Activated CD8-positive, alpha-beta memory T cell treated with anti-CD3 and anti-CD28 coated beads for 48 hours (primary cell): ENCODE measurements at regions not wholly inside any gene's neighbourhood (a gene's known extent, or its start where the extent isn't known, plus 50 kb on each side); places are given as distances from the start of the nearest gene placed in this dataset.

Experiments
- DNase-seq, 3 experiments: peaks; one replicate each; pipeline ENCODE4 v3.0.0-alpha.2; 2020; ENCODE audit warnings: low read depth in 2 of 3, low spot score in 2 of 3

DNA sequence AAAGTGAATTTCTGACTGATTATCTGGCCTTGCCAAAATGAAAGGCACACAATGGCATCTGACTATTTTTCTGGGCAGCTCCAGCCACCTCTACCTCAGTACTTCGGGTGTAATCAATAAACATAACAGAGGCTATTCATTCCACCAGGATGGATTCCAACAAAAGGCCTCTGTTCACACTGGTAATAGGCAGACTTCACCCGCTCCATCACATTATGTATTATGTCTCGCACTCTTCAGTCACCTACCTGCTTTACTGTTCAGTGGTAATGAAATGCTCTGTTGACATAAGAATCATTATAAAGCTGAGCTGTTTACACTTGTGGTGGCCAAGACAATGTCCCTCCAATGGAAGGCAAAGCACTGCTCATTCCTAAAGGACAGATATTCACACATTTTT lies 1333.7 kb upstream of the WWC1 start:
- no peak for DNase-seq

DNA sequence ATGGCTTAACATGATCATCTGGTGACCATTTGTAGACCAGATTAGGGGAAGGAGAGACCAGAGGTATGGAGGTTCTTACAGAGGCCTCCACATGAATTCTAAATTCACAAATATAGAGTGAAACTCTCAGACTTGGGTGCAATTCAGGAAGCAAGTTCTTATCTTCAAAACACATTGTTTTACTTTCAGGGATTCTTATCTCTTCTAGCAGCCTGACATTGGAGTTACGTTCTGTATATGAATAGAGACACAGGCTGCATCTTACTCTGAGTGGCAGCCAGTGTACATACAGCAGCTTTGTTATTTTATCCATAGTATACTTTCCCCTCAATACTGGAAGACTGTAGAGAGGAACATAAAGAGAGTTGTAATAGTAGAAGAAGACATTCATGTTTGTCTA lies 1331.7 kb upstream of the WWC1 start:
- no peak for DNase-seq

DNA sequence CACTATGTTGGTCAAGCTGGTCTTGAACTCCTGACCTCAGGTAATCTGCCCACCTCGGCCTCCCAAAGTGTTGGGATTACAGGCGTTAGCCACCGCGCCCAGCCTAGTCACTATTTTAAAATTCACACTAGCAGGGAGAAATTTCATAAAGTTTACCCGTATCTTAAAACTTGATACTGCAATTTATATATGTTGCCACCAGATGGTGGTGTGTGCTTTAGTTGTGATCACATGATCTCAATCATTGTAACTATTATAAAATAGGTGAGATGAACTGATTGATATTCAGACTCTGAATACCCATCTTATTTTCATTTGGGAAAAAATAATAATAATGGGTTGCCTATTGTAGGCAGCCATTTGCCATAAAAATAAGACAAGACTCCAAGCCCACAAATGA lies 1330.4 kb upstream of the WWC1 start:
- DNase-seq = no peak

DNA sequence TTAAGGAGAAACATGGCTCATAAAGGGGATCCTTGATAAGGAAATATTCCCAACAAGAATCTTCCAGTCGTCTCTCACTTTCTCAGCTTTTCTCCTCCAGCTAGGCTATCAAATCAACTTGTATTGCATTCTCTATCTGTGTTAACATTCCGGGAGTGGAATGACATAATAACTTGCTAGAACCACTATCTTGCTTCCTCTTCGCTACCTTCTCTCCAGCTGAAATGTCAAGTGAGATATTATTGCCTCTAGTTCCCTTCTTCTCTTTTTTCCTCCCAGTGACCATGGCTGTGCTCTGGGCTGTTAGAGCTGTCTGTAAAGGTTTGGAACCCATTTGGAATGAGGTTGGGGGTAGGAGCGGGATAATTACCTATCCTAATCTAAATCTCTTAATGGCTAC lies 1329.5 kb upstream of the WWC1 start:
- no peak for DNase-seq

DNA sequence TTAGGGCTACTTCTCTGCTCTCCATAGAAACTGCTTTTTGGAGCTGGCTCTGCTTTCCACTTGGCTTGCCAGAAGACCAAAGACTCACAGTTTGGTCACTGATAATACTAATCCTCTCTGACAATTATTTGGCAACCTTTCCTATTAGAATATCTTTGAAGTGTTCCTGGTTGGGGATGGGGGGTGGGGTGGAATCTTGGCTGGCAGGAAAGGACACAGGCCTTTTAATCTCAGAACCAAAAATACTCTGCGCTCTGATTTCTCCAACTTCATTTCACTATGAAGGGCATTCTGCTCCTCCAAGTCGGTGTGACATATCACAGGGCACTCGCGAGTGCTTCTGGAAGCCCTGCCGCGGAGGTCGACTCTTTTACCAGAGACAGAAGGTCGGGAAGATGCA lies 1329.0 kb upstream of the WWC1 start:
- no peak for DNase-seq

DNA sequence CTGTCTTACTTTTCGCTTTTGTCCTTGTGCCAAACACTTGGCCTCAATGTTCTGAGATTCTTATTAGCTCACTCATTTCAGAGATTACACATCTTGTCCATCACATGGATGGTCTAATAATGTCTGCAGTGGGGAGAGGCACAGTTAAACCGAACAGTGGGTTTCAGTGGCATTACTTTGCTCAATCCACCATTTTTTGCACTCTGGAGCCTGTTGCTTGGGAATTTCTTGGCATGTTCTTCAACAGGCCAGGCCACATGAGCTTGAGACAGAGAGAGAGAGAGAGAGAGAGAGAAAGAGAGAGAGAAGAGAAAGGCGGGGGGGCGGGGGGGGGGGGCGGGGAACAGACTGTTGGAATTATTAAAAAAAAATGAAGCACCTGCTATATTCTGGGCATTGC lies 1327.8 kb upstream of the WWC1 start:
- no peak for DNase-seq

DNA sequence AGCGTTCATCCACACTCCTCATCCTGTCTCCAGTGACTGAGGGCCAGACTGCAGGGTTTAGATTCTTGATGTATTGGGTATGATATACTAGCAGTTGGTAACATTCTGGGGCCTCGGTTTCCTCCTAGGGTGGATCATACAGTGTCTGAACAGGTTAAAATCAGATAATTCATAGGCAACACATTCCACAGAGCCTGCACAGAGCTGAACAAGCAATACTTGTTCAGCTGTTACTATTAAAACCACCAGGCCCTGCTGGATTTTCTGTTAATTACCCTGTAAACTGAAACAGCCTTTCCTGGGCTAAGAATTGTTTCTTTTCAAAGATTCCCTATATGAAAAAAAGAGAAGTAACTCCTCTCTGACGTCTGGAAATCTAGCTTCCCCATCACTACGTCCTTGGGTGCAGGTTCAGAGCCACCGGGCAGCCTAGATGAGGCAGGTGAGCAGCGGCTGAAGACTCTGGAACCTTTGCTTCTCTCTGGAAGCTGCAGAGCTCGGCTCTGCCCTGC lies 1313.5 kb upstream of the WWC1 start:
- DNase-seq = no peak

DNA sequence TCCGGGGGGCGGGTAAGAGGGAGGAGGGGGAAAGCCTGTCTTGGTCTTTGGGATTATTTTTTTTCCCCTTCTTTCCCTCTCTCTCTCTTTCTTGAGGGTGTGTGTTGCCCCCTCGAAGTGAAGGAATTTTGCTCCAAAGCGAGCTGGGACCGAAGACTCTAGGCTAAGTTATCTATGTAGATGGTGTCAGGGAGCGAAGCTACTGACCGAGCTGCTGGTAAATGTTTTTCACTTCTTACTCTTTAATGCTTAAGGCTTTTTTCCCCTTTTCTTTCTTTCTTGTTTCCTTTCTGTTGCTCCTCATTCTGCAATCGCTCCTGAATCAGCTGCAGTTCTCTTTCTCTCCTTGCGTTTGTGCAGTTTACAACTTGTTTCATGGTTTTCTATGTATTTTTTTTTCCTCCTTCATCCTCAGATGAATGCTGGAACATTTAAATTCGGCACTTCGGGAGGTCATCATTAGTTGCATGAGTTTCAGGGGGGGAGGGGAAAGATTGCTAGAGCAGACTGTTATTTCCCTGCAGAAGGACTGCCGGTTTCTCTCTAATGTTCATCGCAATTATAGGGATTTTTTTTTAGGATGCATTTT lies 1312.0 kb upstream of the WWC1 start:
- no peak for DNase-seq

DNA sequence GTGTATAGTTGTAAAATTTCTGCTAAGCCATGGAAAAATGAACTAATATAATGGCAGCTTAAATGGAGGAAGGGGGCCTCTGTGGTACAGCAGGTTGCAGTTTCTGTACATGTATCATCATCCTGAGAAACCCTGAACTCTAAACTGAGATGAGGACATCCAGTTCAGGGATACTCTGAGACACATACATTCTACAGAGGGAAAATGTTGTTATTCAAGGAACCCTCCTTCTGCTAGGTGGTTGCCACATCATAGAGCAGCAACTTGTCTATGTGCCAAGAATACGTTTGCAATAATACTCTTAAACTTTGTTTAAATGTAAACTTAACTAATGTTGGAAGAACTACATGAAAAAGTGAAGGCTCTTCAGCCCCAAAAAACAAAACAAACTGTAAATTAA lies 1310.8 kb upstream of the WWC1 start:
- DNase-seq = no peak

DNA sequence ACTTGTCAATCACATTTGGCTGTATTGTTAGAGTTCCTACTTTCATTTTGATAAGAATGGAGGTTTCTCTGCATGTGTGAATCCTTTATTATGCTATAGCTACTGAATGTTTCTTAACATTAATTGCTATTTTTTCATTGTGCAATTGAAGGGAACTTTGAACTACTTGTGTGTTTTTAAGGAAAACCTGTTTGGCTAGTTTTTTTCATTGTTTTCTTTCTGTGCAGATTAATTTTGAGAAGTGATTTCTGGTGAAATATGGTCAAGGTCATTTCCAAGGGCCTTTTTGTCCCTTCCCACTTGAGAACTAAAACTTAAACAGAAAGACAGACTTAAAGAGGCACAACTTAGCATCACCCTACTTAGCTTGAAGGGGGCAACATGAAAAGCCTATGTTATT lies 1309.2 kb upstream of the WWC1 start:
- DNase-seq = no peak

DNA sequence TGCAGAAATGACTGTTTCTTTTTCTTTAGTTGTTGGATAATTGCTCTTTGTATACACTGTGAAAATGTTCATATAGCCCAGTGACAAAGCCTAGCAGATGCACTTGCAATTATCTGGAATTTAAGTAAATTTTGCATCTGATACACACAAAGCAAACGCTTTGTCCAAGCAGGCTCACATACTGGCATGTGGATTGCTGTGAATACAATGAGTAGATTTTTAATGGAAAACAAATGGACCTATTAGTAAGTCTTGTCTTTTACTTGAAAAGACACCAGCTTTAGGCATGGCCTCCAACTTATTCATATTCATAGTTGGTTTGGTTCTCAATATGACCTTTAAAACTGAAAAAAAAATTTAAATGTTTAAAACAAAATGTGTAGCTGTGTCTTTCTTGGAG lies 1299.8 kb upstream of the WWC1 start:
- no peak for DNase-seq

DNA sequence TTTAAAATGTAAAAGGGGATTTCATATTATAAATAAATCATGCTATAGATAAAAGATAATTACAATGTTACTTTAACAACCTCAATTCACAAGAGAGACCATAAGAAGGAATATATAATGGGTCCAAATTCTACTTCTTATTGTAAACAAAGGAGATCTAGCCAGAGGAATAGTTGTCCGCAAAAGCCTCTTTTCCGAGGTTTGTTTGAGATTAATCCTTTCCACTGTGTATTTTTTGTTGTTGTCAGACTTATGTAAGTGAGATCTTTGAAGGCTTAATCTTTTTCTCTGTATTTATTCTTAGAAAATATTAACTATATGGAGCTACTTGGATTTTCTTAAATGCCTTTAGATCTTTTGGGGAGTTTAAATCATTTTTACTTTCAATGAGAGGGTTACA lies 1299.3 kb upstream of the WWC1 start:
- no peak for DNase-seq

DNA sequence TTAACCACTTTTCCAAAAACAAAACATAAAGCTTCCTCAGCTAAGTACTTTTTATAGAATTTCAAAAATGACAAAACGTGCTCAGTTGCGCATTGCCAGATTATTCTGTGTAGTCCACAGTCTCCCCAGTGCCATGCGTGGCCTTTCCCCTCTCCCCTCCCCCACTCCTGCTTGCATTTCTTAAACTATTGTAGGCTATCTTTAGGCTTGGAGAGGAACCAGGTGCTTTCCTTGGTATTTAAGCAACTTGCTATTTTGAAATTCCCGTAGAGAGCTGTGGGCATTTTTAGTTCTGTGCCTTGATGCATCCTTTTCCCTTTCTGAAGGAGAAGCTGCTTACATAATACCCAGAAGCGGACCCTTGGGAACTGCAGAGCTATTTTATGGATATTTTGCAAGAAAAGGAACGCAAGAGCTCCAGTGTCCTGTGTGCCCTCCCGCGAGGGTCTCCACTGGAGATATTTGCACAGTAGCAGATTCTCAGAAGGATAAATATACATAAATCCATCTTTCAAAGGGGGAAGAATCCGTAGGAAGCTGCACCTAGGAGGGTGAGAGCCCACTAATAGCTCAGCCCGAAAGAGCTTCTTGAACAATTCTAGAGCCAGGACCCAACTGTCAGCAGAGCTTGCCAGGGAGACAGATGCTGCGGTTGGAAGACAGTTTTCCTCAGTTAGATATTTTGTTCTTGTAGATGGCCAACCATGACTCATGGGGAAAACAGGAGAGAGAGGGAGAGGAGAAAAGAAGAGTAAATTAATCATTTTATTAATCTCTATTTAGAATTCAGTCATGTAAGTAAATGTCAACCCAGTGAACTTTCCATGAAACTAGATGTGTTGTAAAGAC lies 1298.3 kb upstream of the WWC1 start:
- DNase-seq = no peak

DNA sequence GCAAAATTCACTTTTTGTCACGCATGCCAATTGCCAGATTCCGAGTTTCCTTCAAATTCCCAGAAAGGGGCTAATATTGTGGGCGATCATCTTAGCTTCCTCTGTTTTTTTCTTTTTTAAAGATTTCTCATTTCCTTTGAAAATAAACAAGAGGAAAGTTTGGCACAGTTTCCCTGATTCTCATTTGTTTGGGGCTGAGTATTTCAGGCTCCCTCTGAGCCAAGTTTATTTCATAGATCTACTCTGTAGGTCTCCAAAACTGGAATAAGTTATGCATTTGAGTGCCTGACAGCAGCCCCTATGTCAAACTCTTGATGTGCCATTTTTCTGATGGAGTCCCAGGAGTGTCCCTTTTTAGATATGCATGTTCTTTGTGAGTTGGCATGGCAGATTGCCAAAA lies 1297.2 kb upstream of the WWC1 start:
- no peak for DNase-seq

DNA sequence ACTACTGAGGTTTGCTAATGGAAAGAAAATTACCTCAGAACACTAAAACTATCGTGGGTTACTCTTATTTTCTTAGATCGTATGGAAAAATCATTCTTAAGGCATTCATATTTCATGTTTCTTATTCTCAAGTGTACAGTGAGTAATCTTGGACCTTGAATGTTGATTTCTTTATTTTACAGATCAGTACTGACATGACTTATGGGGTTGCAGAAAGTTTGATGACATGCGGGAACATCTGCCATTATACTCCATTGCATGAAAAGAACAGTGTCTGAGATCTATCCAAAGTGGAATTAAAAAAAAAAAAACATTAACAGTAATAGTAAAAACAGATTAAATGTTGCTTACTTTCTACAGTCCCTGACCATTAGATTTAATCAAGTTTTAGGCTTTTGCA lies 1290.2 kb upstream of the WWC1 start:
- DNase-seq = no peak

DNA sequence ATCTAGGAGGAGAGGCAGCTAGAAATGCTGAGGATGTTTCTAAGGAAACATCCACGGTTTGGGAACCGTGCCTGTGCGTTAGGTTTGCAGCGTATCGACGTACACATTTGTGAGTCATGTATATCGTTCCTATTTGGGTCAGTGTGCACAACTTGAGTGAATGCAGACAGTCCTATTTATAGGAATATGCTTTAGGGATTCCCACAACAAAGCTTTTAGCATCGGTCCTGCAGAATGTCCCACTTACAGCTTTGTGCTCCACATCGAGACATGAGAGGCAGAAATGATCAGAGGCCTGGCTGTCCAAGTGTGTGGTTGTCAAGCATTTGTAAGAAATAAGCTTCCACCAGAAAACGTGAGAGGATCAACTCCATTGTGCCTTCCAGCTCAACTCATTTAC lies 1282.7 kb upstream of the WWC1 start:
- DNase-seq = no peak

DNA sequence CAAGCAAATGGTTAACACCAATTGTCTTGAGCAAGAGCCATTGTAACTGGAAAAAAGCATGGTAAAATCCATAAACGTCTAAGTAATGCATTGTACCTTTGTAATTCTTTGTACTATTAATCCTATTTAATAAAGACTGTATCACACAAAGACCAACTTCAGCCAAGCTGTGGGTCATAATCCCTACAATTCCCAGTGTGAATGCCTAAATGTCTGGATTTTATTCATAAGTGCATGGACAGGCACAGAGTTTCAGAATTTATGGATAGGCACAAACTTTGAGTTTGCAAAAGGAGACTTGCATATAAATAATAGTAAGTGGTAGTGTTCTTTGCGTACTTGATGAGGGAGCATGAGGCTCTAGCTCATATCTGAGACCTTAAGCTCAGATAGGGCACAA lies 1280.2 kb upstream of the WWC1 start:
- DNase-seq = no peak

DNA sequence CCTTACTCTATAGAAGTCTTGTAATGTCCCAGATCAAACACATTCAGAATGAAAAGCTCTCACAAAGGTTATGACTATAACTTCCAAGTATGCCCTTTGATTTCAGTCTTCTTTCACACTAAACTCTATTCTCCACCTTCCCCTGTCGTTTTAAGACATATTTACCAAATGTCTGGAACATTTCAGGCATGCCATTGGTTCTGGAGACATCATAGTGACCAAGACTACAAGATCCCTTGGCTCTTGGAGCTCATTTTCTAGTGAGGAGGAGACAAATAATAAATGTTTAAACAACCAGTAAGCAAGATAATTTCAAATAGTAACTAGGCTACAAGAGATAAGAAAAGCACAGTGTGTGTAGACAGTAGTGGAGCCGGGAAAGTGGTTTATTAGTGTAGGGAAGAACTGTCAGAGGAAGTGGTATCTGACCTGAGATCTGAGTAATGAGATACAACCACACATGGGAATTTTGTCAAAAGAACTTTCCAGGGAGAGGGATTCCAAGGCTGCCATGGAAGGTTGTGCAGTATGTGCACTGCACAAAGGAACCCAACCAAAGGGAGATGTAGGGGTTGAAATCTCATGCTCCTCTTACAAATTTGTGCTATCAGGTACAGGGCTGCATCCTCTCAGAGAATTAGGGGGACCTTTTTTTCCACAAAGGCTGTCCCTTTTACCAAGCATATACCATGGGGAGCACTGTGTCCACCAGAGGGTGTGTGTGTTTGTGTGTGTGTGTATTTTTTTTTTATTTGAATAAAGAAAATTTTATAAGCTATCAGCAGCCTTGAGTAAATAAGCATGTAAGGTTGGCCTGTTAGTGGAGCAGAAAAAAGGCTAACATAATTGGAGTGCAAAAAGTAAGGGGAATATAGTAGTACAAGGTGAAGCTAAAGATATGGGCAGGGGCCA lies 1279.1 kb upstream of the WWC1 start:
- no peak for DNase-seq

DNA sequence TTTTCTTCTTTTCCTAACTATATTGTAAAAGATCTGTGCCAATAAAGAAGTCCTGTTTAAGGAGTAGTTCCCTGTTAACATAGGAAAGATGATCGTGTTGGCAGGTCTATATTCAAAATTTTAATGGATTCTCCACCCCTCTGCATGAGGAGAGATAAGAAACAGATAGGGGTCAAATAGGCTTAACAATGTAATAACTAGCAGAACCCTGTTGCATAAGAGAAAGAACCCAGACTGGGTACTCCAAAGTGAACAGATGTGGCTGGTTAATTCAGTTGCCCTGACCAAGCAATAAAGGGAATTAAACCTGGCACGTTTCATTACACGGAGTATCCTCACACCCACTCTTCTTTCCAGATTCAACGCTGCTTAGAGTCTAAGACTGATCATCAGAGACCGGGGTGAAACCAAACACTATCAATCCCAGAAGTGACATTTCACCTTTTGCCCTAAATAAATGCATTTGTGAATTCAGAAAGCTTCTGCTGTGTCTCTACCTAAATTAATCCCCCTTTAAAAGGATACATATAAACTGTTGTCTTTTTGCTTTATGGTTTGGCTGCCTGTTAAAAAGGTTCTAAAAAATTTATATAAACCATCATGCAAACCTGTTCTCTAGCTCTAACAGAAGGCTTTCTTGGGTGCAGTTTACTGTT lies 1276.9 kb upstream of the WWC1 start:
- DNase-seq = no peak

DNA sequence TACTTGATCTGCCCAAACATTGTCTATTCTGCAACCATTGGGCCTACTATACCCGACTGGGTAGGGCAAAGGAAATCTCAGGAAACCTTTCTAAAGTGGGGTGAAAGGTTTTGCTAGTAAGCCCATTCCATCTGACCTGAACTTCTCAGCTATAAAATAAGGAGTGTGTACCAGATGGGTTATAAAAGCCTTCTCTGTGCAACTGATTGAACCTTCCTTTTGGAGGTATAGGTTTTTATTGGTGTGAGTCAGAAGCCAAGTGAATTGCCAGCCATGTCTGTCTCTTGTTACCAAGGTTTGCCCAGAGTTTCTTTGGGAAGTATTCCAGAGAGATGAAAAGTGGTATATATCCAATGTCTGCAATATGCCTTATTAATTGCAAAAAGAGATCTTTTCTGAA lies 1271.0 kb upstream of the WWC1 start:
- DNase-seq = no peak

DNA sequence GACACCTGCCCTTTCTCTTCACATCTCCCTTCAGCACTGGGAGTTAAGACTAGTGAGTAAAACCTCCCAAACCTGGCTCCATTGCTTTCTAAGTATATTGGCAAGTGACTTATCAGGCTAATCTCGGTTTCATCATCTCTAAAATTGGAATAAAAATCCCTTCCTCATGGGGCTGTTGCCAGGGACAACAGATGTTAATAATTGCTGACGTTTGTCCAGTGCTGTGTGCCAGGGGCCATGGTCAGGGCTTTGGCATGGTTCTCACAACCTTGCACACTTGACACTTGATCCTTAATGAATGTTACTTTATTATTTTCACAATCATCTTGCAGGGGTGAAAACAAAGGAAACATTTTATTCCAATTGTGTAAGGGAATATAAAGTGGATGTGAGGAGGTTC lies 1262.0 kb upstream of the WWC1 start:
- no peak for DNase-seq
